SIG-M5 treated with dmso at 0.1 percent for 504 hours (cell line): ENCODE measurements at regions not wholly inside any gene's neighbourhood (a gene's known extent, or its start where the extent isn't known, plus 50 kb on each side); places are given as distances from the start of the nearest gene placed in this dataset.
A peak's percentile ranks its signal among the peaks of the same experiment; 100 is the strongest.

Source experiments
- DNase-seq: peaks from one replicate; lab custom pipeline; 2025; ENCODE audit not compliant: unreplicated experiment; lab: John Stamatoyannopoulos, UW

GRCh38 chr6:40849546-40849945 is 189.5 kb downstream of the UNC5CL start:
- DNase-seq: no peak

DNA sequence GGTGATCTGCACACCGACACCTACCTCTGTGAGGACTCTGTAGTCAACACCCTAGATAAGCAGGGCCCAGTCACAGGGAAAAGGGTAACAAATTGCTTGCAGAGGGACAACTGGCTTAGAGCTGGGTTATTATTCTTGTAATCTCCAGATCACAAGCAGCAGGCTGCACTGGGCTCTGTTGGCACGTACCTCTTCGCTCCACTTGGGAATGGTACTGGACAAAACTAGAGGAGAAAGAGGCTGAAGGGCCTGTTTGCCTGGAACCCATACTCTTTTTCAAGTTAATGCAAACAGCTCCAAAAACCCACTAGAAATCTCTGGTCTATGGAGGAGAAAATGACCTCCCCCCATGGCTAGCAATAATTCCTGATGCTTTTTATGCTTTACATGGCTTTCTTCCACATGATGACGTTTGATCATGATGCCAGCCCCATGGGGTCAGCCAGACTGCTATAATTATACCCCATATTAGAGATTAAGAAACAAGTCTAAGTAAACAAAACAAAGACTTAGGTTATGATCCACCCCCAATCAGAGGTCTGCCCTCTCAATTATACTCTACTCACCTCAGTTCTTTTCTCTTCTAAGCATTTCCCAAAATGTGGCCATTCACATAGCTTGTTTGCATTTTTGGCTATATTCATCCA is 190.0 kb downstream of the UNC5CL start:
- DNase-seq: no peak

DNA sequence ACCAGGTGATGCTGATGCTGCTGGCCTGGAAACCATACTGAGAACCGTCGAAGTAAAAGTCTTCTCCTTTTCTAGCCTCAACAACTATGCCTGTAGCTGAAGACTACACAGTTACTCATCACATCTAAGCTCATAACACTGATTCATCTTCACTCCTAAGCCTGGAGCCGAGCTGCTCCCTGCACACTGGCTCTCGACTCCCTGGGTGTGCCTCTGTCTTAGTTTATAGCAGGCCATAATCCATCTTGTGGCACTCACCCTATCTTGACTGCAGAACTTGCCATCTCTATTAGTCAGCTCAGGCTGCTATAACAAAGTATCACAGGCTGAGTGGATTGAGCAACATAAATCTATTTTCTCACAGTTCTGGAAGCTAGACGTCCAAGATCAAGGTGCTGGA is 191.0 kb downstream of the UNC5CL start:
- no peak for DNase-seq

DNA sequence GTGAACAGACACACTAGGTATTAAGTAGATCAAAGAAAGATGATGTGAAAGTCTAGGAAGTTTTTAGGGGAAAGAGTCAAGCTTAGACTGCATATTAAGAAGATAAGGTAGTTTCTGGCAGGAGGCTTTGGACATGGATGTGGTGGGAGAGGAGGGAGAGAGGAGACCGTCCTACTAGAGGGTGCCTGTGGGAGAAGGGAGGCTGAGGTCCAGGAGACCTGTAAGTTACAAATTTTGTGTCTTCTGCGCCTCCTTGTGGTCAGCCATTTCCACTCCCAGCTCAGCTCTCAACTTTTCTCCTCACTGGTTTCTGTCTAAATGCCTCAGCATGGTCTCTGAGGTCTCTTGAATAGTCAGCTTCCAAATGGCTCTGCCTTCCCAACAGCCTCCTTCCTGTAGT is 193.5 kb downstream of the UNC5CL start:
- no peak for DNase-seq

DNA sequence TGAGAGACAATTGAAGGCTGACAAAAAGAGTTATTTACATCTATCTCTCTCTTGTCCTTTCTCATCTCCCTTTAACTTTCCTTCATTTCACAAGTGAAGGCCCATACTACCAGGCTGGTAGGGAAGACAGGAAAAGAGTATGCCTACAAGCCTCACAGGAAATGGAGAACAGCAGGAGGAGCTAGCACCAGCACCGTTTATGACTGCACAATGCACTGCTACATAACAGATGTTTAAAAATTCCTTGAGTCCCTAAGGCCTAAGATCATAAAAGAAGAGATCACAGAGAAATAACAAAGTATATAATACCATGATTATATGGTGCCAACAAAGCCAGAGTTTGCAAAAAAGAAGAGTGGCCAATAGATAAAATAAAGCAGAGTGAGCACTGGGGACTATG is 194.8 kb downstream of the UNC5CL start:
- DNase-seq: no peak

GRCh38 chr6:40841721-40842120 is 197.3 kb downstream of the UNC5CL start:
- no peak for DNase-seq

DNA sequence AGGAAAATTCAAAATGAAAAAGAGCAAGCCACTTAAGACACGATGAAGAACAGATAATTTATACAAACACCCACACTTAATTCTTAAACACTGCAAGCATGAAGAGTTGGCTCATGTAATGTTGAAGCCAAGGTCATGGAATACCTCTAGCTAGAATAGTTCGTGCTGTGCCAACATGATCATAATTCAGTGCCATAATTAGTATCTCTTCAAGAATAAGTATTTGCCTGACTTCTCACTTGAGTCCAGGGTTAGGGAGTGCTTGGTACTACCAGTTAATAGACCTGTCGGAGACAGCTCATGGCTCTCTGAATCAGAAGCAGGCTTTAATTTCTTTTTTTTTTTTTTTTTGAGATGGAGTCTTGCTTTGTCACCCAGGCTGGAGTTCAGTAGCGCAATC is 206.3 kb downstream of the UNC5CL start:
- DNase-seq: no peak

GRCh38 chr6:40831381-40831780 is 207.6 kb downstream of the UNC5CL start:
- DNase-seq: no peak

- DNase-seq: no peak
Measured at GRCh38 chr6:40825102-40825501, 213.9 kb downstream of the UNC5CL start.

- DNase-seq: peak; percentile 38
Measured at GRCh38 chr6:40823917-40824891, 214.8 kb downstream of the UNC5CL start.

GRCh38 chr6:40822619-40823018 is 216.4 kb downstream of the UNC5CL start:
- DNase-seq: no peak

DNA sequence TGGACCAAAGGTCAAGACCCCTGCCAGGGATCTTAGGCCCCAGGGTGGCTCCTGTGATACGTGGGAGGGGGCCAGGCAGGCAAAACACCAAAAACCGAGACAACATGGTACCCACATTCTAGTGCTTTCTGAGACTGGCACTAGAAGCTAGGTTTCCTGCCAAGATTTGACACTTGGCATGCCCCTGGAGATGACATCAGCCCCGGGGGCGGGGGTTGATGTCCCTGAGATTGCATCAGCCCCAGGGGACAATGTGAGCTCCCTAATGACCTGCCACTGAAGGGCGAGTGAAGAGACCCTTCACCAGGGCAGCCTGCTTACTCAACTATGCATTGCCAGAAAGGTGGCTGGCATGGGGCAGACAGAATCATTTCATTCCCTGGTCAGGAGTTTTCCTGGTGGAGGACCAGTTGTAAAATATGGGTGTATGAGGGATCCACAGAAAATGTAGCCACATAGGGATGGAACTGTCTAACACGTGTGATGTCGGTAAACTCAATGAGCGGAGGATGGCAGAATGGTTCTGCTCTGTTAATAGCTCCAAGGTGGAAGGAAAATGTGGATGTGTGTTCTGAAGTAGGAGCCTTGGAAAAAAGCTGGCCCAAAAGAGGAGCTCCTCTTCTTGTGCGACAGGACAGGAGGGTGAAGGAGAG is 219.7 kb downstream of the UNC5CL start:
- DNase-seq: no peak

- DNase-seq: no peak
Measured at GRCh38 chr6:40817369-40817768, 221.7 kb downstream of the UNC5CL start.

GRCh38 chr6:40816601-40817000 is 222.4 kb downstream of the UNC5CL start:
- no peak for DNase-seq

DNA sequence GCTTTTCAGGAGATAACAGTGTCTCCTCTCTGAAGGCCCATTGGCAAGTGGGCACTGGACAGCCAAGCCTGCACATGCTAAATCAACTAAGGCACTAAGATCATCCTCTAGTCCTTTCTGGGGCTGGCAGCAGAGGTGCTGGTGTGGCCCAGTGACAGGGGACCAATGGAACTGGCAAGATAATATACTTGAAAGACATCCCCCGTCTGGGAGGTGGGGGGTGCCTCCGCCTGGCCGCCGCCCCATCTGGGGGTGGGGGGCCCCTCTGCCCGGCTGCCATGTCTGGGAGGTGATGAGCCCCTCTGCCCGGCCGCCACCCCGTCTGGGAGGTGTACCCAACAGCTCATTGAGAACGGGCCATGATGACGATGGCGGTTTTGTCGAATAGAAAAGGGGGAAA is 223.3 kb downstream of the UNC5CL start:
- no peak for DNase-seq

- no peak for DNase-seq
Measured at GRCh38 chr6:40810171-40810570, 223.0 kb upstream of the LRFN2 start.

DNA sequence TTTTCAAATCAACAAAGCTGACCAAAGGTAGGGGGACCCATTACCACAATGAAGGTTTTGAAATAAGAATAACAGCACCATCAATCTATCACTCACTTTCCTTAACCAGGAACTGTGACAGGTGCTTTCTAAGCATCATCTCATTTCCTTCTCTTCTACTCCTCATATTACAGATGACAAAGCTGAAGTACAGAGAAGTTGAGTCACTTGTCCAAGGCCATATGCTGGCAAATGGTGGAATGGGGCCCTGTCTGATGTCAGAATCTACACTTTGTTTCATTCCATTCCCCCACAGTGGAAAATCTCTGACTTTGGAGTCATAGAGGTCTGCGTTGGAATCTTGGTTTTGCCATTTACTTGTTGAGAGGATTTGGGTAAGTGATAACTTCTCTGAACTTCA is 222.5 kb upstream of the LRFN2 start:
- no peak for DNase-seq

GRCh38 chr6:40807484-40807883 is 220.3 kb upstream of the LRFN2 start:
- no peak for DNase-seq

GRCh38 chr6:40806256-40806864 is 219.2 kb upstream of the LRFN2 start:
- DNase-seq: no peak

- no peak for DNase-seq
Measured at GRCh38 chr6:40805336-40805735, 218.2 kb upstream of the LRFN2 start.

DNA sequence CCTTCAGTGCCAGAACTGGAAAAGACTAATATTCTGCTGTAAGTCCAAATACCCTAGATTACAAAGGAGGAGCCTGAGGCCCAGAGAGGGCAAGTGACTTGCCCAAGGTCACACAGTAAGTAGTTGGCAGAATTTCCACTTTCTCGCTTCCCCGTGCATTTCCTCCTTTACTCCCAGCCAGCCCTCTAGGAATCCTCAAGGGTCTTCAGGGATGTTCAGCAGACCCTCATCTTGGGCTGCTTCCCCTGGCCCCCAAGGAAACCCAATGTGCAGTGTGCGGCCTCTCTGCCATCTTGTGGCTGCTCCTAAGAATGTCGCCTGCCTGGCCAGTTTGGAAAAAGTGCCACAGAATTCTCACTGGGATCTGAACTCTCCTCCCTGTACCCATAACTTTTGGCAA is 217.7 kb upstream of the LRFN2 start:
- DNase-seq: no peak
